Prostate gland (tissue), 2 donors: ENCODE measurements at regions not wholly inside any gene's neighbourhood (a gene's known extent, or its start where the extent isn't known, plus 50 kb on each side); places are given as distances from the start of the nearest gene placed in this dataset.

Experiments
- CTCF ChIP-seq, 4 experiments: fragments of 200-600 bp in 2 of 4; fragments of 450-650 bp in 2 of 4; sonication (generic) in 2 of 4; IDR thresholded peaks; 1 replicate in 3 of 4; 2 replicates in 1 of 4; pipeline ENCODE4 v1.5.1; 2016 to 2019; ENCODE audit warnings: antibody characterized with exemption in 4 of 4, mild to moderate bottlenecking in 2 of 4, moderate library complexity in 2 of 4
- POLR2A ChIP-seq: fragments of 450-650 bp; IDR thresholded peaks from one replicate; pipeline ENCODE4 v1.6.1; 2016; ENCODE audit warnings: antibody characterized with exemption, mild to moderate bottlenecking
- POLR2AphosphoS5 ChIP-seq: sonication (generic); formaldehyde crosslinking; IDR thresholded peaks from one replicate; pipeline ENCODE4 v1.6.1; 2017; ENCODE audit warnings: antibody characterized with exemption

GRCh38 chr16:73503093-73503492, 455.2 kb upstream of the ZFHX3 start:
- no peak for TF ChIP-seq POLR2A
- TF ChIP-seq CTCF (IDR thresholded peaks at IDR 0.05) = no peak
- TF ChIP-seq POLR2AphosphoS5 = no peak
